Calu3 (cell line): ENCODE measurements at regions not wholly inside any gene's neighbourhood (a gene's known extent, or its start where the extent isn't known, plus 50 kb on each side); places are given as distances from the start of the nearest gene placed in this dataset.

Experiments used
- BruUV-seq: library from RNA; stranded (reverse); fragments of 400-500 nt; replicated peaks from 2 replicates; lab custom pipeline; 2021; lab: Mats Ljungman, UMichigan
- CTCF ChIA-PET: fragments of 300-600 bp; sonication (Branson Sonifier 250); formaldehyde crosslinking; loops from one replicate; lab custom pipeline; 2022; ENCODE audit warnings: antibody characterized with exemption; lab: Charles Lee
- DNase-seq: peaks from one replicate; pipeline ENCODE4 v3.0.0; 2022
- H3K27ac Mint-ChIP-seq: one replicate; pipeline ENCODE4 v1.8.0; 2022; ENCODE audit warnings: mixed read lengths; ENCODE audit not compliant: unreplicated experiment
- H3K27me3 Mint-ChIP-seq: one replicate; pipeline ENCODE4 v1.8.0; 2022; ENCODE audit warnings: mixed read lengths; ENCODE audit not compliant: unreplicated experiment
- H3K36me3 Mint-ChIP-seq: one replicate; pipeline ENCODE4 v1.8.0; 2022; ENCODE audit warnings: mild to moderate bottlenecking, moderate library complexity, mixed read lengths; ENCODE audit not compliant: insufficient read depth, unreplicated experiment
- H3K4me1 Mint-ChIP-seq: one replicate; pipeline ENCODE4 v1.8.0; 2022; ENCODE audit warnings: mild to moderate bottlenecking, low read depth, mixed read lengths; ENCODE audit not compliant: unreplicated experiment
- H3K4me3 Mint-ChIP-seq: one replicate; pipeline ENCODE4 v1.8.0; 2022; ENCODE audit warnings: mild to moderate bottlenecking, low read depth, moderate library complexity, mixed read lengths; ENCODE audit not compliant: unreplicated experiment
- H3K9me3 Mint-ChIP-seq: one replicate; pipeline ENCODE4 v1.8.0; 2022; ENCODE audit warnings: low read depth, mixed read lengths; ENCODE audit not compliant: unreplicated experiment
- intact Hi-C: fragments of 100-400 bp; cut with micrococcal nuclease; formaldehyde crosslinking; loops from one replicate; pipeline ENCODE4 v1.10.0; 2022; ENCODE audit not compliant: unreplicated experiment
- TF ChIP-seq, protein P1 (sequence below): fragments of 200-600 bp; IDR thresholded peaks from one replicate; pipeline ENCODE4 v1.8.0; 2022; ENCODE audit warnings: antibody characterized with exemption; ENCODE audit not compliant: unreplicated experiment

DNA sequence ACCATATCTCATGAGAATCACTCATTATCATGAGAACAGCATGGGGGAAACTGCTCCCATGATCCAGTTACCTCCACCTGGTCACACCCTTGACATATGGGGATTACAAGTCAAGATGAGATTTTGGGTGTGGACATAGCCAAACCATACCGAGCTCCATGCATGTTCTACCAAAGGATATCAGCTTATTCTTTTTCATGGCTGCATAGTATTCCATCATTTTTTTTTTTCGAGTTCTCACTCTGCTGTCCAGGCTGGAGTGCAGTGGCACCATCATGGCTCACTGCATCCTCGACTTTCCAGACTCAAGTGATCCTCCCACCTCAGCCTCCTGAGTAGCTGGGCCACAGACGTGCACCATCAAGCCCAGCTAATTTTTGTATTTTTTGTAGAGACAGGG is 668.3 kb downstream of the GATA3 start:
- Mint-ChIP-seq H3K4me3 (no peak overlapping the region), H3K9me3 (peaks cover 7% of the 10 kb centered on the region), H3K27me3 (no peaks in the 10 kb centered on the region), H3K4me1 (peaks cover 12% of the 10 kb centered on the region), H3K36me3 (no peaks in the 10 kb centered on the region), H3K27ac (no peak overlapping the region)
- CTCF ChIA-PET = no interaction called here
- TF ChIP-seq, protein P1, sequence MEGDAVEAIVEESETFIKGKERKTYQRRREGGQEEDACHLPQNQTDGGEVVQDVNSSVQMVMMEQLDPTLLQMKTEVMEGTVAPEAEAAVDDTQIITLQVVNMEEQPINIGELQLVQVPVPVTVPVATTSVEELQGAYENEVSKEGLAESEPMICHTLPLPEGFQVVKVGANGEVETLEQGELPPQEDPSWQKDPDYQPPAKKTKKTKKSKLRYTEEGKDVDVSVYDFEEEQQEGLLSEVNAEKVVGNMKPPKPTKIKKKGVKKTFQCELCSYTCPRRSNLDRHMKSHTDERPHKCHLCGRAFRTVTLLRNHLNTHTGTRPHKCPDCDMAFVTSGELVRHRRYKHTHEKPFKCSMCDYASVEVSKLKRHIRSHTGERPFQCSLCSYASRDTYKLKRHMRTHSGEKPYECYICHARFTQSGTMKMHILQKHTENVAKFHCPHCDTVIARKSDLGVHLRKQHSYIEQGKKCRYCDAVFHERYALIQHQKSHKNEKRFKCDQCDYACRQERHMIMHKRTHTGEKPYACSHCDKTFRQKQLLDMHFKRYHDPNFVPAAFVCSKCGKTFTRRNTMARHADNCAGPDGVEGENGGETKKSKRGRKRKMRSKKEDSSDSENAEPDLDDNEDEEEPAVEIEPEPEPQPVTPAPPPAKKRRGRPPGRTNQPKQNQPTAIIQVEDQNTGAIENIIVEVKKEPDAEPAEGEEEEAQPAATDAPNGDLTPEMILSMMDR = no peak
- DNase-seq = no peak
- no TSS peak for BruUV-seq
- intact Hi-C loops = no loop called here

DNA sequence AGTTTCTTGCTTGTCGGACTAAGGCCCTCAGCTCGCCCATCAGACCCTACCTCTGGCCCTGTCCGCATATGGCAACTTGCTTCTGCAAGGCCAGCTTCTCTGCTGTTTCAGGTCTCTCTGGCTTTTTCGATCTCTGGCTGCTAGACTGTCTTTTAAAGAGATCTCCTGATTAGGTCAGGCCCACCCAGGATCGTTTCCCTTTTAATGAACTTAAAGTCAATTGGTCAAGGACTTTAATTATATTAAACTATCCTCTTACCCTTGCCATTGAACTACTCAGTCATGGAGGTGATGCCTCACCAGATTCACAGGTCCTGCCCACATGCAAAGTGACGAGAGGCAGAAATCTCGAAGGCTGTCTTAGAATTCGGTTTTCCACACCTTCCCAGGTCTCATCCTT is 670.9 kb downstream of the GATA3 start:
- TF ChIP-seq, protein P1 = no peak
- Mint-ChIP-seq H3K4me1 (peaks cover 12% of the 10 kb centered on the region), H3K9me3 (no peaks in the 10 kb centered on the region), H3K27me3 (no peaks in the 10 kb centered on the region), H3K36me3 (no peaks in the 10 kb centered on the region), H3K4me3 (no peak overlapping the region), H3K27ac (no peak overlapping the region)
- intact Hi-C loops = no loop called here
- DNase-seq = no peak
- CTCF ChIA-PET = interaction anchor here (0.6 kb wide), 1 partner anchor 14 kb away, joined by 7 read pairs; no protein-coding TSS in a partner anchor
- BruUV-seq = no TSS peak

DNA sequence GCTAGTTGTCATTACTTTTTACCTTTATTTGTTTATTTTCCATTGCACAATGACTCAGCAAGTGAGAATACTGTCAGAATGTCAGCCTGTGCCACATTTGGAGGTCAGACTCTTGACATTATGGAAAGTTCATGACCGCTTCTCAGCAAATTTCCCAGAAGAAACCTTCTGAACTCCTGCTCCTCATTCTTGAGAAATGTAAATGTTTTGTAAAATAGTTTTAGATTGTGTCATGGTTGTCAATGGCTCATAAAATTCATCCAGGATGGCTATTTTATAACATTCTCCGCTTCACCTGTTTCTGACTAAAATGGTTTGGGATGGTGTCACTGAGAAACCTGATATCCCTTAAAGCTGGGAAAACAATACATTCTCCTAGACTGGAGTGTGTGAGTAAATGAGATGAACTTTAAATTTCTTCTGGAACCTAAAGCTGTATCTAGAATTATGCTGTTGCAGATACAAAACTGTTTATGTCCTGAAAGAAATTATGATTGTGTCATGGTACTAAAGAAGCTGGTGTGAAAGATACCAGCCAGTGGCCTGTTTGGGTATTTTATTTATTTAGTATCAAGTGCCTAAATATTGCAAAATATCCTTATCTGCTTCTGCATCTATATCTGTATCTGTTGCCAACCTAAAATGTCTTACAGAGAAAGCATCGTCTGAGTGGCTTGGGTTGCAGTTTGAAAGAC is 671.7 kb downstream of the GATA3 start:
- H3K27ac Mint-ChIP-seq = no peak overlapping the region
- intact Hi-C loops = no loop called here
- BruUV-seq = no TSS peak
- CTCF ChIA-PET = no interaction called here
- peaks cover 11% of the 10 kb centered on the region for H3K4me1 Mint-ChIP-seq
- no peak overlapping the region for H3K4me3 Mint-ChIP-seq
- no peaks in the 10 kb centered on the region for H3K9me3 Mint-ChIP-seq
- H3K27me3 Mint-ChIP-seq = no peaks in the 10 kb centered on the region
- no peaks in the 10 kb centered on the region for H3K36me3 Mint-ChIP-seq
- no peak for DNase-seq
- TF ChIP-seq, protein P1 = no peak

DNA sequence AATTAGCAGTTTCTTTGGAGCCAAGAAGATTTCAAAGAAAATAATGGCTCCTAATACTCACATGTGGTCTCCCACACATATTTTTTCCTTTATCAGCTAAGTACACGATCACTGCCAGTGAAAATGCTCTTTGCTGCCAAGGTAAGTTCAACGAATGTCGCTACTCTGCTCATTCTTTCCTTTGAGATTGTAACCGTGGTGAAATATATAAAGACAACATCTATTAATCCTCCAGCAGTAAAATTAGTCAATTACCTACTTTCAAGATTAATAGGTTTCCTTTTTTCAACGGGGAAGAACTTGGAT is 672.2 kb downstream of the GATA3 start:
- Mint-ChIP-seq H3K4me3 (no peak overlapping the region), H3K27me3 (no peaks in the 10 kb centered on the region), H3K9me3 (no peaks in the 10 kb centered on the region), H3K4me1 (peaks cover 6% of the 10 kb centered on the region), H3K27ac (no peak overlapping the region), H3K36me3 (no peaks in the 10 kb centered on the region)
- no peak for DNase-seq
- BruUV-seq = no TSS peak
- CTCF ChIA-PET = no interaction called here
- TF ChIP-seq, protein P1 = no peak
- intact Hi-C loops = no loop called here
